Fibroblast of the aortic adventitia (primary cell): ENCODE measurements at regions not wholly inside any gene's neighbourhood (a gene's known extent, or its start where the extent isn't known, plus 50 kb on each side); places are given as distances from the start of the nearest gene placed in this dataset.

Source experiments
- DNase-seq: peaks from one replicate; pipeline ENCODE4 v3.0.0-alpha.2; 2010; ENCODE audit warnings: low read depth
- H3K4me3 ChIP-seq: 2 replicates; pipeline ENCODE4 v1.5.1; 2011; ENCODE audit warnings: low read depth, mild to moderate bottlenecking, control low read depth, low read length, moderate library complexity
- CTCF ChIP-seq: IDR thresholded peaks from 2 replicates; pipeline ENCODE4 v1.5.1; 2011; ENCODE audit warnings: mild to moderate bottlenecking, low read length, control low read depth, inconsistent platforms; ENCODE audit not compliant: insufficient read depth

GRCh38 chr16:86669285-86669805, 91.0 kb downstream of the FOXL1 start:
- no peak for DNase-seq
- no peak overlapping the region for H3K4me3 ChIP-seq
- no peak for TF ChIP-seq CTCF

DNA sequence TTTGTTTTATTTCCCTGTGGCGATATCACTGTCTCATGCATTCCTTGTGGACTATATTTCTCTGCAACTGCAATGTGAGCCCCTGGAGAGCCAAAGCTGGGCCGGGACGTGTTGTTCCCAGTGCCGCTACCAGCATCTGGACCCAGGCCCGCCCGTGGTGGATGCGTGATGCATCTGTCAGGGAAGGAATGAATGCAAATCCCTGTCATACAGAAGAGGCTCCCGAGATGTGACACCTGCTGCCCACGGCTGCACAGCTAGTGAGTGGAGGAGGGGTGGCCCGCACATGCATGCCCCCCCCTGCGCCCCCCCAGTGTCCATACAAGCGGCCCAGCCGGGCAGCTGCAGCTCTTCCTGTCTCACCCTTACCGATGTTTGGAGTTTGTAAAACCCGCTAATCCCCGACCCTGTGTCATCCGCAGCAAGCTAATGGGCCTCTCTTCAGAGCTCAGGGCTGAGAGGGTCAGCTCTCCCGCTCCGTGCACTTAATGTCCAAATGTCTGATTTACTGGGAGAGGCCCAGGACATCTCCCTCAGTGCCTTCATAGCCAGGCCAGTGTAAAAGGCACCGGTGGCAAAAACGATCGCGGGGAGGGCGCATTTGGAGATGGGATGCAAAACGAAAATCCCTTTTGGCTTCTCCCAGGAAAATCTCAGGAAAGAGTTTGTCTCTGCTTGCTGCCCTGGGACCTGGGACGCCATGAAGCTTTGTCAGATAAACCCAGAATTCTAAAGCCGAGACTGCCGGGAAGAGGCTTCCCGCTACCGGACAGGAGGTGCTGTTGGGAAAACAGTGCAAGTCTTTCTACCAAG, 91.8 kb downstream of the FOXL1 start:
- no peak for DNase-seq
- no peak overlapping the region for H3K4me3 ChIP-seq

GRCh38 chr16:86670750-86671234, 92.4 kb downstream of the FOXL1 start:
- no peak for TF ChIP-seq CTCF
- DNase-seq, result no peak

More for the DNA sequence above, 91.8 kb downstream of the FOXL1 start:
- no peak for TF ChIP-seq CTCF

DNA sequence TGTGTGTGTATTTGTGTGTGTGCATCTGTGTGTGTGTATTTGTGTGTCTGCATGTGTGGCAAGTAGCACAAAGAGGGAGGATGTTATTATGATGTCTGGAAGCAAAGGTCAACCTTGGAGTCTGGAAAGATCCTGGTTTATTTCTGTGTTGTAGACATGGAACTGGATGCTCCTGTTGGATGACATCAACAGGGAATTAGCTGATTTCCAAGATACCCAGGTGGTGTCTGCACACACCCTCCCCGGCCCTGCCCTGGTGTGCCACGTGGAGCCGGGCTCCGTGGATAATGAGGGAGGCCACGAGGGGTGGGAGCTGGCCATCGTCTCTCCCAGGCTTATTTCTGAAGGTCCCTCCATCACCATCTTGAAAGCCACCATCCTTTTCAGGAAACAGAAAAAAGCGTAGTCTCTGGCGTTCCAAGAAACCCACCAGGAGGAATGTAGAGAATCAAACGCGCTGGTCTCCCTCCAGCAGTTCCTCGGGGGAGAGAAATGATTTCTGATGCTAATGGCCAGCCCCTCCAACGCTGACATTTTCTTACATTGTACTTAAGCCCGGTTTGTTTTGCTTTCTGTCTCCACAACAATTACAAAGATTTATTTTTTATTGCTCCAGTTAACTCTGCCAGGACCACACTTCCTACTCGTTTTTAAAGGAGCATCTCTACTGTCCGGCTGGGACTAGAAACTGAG, 93.3 kb downstream of the FOXL1 start:
- DNase-seq, result no peak
- no peak overlapping the region for H3K4me3 ChIP-seq
- no peak for TF ChIP-seq CTCF

More at GRCh38 chr16:86670750-86671234, 92.4 kb downstream of the FOXL1 start:
- H3K4me3 ChIP-seq, result no peak overlapping the region

DNA sequence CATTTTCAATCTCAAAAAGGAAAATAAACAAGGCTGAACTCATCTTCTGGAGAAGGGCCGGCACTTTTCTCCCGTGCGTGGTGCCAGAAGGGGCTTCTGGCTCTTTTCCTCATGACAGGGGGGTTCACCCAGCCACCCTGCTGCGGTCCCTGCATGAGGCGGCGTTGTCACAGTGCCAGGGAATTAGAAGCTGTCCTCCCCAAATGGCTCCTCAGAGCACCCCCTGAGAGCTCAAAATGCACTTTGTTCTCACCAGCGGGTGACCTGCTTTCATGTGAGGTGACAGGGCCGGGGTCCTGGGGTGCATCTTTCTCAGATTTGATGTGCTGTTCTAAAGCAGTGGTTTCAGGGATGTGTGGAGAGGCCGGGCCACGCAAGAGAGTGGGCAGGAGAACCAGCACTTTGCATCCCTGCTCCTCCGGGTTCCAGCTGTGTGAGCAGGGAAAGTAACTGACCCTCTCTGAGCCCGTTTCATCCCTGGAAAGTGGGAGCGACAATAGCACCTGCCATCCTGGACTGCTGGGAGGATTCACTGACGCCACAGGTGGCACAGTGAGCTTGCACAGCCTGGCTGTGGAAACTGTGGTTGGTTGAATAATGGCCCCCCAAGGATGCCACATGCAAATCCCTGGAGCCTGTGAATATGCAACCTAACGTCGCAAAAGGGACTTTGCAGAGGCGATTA, 94.0 kb downstream of the FOXL1 start:
- no peak overlapping the region for H3K4me3 ChIP-seq

More for the DNA sequence above, 94.0 kb downstream of the FOXL1 start:
- TF ChIP-seq CTCF, result no peak
- no peak for DNase-seq
